ENCODE measurements at regions not wholly inside any gene's neighbourhood (a gene's known extent, or its start where the extent isn't known, plus 50 kb on each side); places are given as distances from the start of the nearest gene placed in this dataset.

- TF ChIP-seq, protein P1, sequence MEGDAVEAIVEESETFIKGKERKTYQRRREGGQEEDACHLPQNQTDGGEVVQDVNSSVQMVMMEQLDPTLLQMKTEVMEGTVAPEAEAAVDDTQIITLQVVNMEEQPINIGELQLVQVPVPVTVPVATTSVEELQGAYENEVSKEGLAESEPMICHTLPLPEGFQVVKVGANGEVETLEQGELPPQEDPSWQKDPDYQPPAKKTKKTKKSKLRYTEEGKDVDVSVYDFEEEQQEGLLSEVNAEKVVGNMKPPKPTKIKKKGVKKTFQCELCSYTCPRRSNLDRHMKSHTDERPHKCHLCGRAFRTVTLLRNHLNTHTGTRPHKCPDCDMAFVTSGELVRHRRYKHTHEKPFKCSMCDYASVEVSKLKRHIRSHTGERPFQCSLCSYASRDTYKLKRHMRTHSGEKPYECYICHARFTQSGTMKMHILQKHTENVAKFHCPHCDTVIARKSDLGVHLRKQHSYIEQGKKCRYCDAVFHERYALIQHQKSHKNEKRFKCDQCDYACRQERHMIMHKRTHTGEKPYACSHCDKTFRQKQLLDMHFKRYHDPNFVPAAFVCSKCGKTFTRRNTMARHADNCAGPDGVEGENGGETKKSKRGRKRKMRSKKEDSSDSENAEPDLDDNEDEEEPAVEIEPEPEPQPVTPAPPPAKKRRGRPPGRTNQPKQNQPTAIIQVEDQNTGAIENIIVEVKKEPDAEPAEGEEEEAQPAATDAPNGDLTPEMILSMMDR (IDR thresholded peaks at IDR 0.05) = no peak
- TF ChIP-seq POLR2A (IDR thresholded peaks at IDR 0.05) = no peak
- H3K27me3 ChIP-seq = no peaks in the 10 kb centered on the region
Measured at GRCh38 chr1:67525053-67525760, 95.0 kb upstream of the SERBP1 start.

GRCh38 chr1:67528141-67528540 is 97.9 kb upstream of the SERBP1 start:
- H3K4me1 ChIP-seq = peaks cover 0 to 9% of the 10 kb centered on the region in 2 donors
- intact Hi-C loops (cut with DNase I) = loop anchor here (5.0 kb wide), 2 partner anchors 234 to 814 kb away; no protein-coding TSS in a partner anchor
- TF ChIP-seq POLR2A (IDR thresholded peaks at IDR 0.05) = no peak
- TF ChIP-seq, protein P1 (IDR thresholded peaks at IDR 0.05) = no peak
- H3K9me3 ChIP-seq = no peaks in the 10 kb centered on the region
- WGBS, 2 donors = 89 to 96% methylated on average over 4 of the region's 4 CpGs
- H3K4me3 ChIP-seq (replicated peaks in 1 of 3) = no peak overlapping the region
- no peak overlapping the region for H3K27ac ChIP-seq
- no peaks in the 10 kb centered on the region for H3K27me3 ChIP-seq
- H3K36me3 ChIP-seq = no peaks in the 10 kb centered on the region
- DNase-seq = no peak

More at GRCh38 chr1:67525053-67525760, 95.0 kb upstream of the SERBP1 start:
- DNase-seq = no peak
- no peaks in the 10 kb centered on the region for H3K9me3 ChIP-seq
- 84 to 85% methylated on average over 2 of the region's 2 CpGs for WGBS, 2 donors
- H3K27ac ChIP-seq = no peak overlapping the region
- intact Hi-C loops (cut with DNase I) = loop anchor here (5.0 kb wide), 2 partner anchors 237 to 817 kb away; no protein-coding TSS in a partner anchor
- H3K4me3 ChIP-seq (replicated peaks in 1 of 3) = no peak overlapping the region
- no peaks in the 10 kb centered on the region for H3K36me3 ChIP-seq
- peaks cover 0 to 9% of the 10 kb centered on the region in 2 donors for H3K4me1 ChIP-seq

DNA sequence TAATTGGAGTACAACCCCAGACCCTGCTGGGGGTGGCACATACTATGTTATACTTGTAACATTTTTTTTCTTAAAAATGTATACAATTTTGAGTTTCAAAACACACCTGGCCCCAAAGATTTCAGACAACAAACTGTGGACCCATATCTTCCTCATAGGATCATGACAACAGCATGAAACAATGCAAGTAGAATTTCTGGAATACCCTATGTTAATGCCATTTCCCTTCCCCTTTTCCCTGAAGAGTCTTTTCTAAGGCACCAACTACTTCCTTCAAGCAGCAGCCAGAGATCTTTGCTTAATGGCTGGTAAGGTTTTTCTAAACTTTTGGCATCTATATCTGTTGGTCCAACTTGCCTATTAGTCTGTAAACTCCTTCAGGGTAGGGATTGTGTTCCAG is 99.9 kb upstream of the SERBP1 start:
- no peak for TF ChIP-seq POLR2A (IDR thresholded peaks at IDR 0.05)
- TF ChIP-seq, protein P1 (IDR thresholded peaks at IDR 0.05) = no peak
- no peaks in the 10 kb centered on the region for H3K9me3 ChIP-seq
- H3K36me3 ChIP-seq = no peaks in the 10 kb centered on the region
- no peak overlapping the region for H3K27ac ChIP-seq
- H3K27me3 ChIP-seq = no peaks in the 10 kb centered on the region
- intact Hi-C loops (cut with DNase I) = loop anchor here (10.0 kb wide), 1 partner anchor 305 kb away; the partner anchor contains the start of gene GNG12
- DNase-seq = no peak
- no peak overlapping the region for H3K4me3 ChIP-seq (replicated peaks in 1 of 3)
- peaks cover 0 to 7% of the 10 kb centered on the region in 2 donors for H3K4me1 ChIP-seq

DNA sequence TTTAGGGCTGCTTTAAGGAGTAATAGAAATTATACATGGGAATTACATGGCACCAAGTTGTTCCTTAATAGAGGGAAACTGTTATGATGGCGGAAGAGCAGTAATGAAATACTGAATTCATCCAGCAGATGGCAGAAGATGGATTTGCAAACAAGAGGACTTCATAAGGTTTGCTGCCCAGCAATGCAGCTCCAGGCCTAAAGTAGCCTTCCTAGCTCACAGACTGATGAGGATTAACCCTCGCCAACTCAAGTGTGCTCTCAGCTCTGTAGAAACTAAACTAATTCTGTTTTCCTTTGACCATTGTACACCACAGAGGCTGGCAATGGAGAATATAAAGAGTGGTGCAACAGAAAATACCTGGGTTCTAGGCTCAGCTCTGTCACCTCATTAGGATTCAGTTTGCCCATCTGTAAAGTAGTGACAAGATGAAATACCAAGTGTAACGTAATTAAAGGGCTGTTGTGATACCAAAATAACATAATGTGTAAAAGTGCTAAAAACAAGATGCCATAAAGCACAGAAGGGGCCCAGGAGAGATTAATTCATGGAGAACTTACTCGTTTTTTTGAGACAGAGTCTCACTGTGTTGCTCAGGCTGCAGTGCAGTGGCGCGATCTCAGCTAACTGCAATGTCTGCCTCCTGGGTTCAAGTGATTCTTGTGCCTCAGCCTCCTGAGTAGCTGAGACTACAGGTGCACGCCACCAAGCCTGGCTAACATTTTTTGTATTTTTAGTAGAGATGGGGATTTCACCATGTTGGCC is 102.4 kb upstream of the SERBP1 start:
- no peaks in the 10 kb centered on the region for H3K27me3 ChIP-seq
- H3K4me3 ChIP-seq (replicated peaks in 1 of 3) = no peak overlapping the region
- H3K4me1 ChIP-seq = peaks cover 20 to 31% of the 10 kb centered on the region in 2 donors
- intact Hi-C loops (cut with DNase I) = loop anchor here (10.0 kb wide), 1 partner anchor 302 kb away; the partner anchor contains the start of gene GNG12
- 76 to 77% methylated on average over 7 of the region's 7 CpGs for WGBS, 2 donors
- no peak for TF ChIP-seq POLR2A (IDR thresholded peaks at IDR 0.05)
- TF ChIP-seq, protein P1 (IDR thresholded peaks at IDR 0.05) = peak in 5 of 6 experiments; percentile 68 to 86 (median 83)
- DNase-seq = peak; percentile 48 to 49
- no peaks in the 10 kb centered on the region for H3K9me3 ChIP-seq
- no peaks in the 10 kb centered on the region for H3K36me3 ChIP-seq
- H3K27ac ChIP-seq = no peak overlapping the region

All from thyroid gland (tissue), 4 donors.